ENCODE measurements at regions not wholly inside any gene's neighbourhood (a gene's known extent, or its start where the extent isn't known, plus 50 kb on each side); places are given as distances from the start of the nearest gene placed in this dataset.

DNA sequence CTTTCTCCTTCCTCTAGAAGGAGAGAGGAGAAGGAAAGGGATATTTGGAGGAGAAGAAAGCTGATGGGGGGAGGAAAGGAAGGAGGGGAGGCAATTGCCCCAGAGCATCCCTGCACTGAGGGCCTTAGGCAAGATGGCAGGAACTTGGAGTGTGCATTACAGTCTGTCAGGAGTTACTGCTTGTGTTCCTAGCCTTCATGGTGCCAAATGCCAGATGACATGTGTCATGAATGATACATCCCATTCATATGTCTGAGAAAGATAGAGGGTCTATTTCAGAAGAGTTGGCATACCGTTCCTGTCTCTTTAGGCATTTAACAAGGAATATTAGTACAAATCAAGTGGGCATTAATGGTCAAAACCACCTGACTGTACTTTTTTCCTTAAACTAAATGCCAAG is 232.1 kb upstream of the NT5C1B start:
- no peaks in the 10 kb centered on the region for H3K4me1 Mint-ChIP-seq
- DNase-seq = no peak
- peaks cover 0 to 4% of the 10 kb centered on the region in 2 donors for H3K9me3 Mint-ChIP-seq
- no peak for ATAC-seq (replicated peaks)
- H3K36me3 Mint-ChIP-seq = peaks cover 2 to 3% of the 10 kb centered on the region in 2 donors
- no peaks in the 10 kb centered on the region for H3K27me3 Mint-ChIP-seq
- H3K27ac Mint-ChIP-seq = no peak overlapping the region
- H3K4me3 Mint-ChIP-seq = no peak overlapping the region

DNA sequence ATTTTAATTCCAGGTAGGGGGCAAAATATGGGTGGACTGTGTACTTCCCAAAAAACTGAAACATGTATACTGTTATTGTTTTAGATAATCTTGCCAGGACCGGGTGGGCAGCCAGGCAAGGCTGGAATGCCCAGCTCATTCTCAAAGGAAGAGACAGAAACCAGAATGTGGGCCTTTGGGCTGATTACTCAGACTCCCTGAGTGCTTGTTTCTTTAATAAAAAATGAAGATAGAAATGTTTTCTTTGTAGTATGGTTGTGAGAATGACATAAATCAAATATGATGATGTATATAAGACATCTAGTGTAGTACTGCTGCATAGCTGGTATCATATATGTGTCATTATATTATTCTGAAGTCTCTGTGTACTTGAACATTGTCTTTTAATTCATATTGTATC is 231.6 kb upstream of the NT5C1B start:
- no peak overlapping the region for H3K4me3 Mint-ChIP-seq
- no peaks in the 10 kb centered on the region for H3K4me1 Mint-ChIP-seq
- peaks cover 0 to 2% of the 10 kb centered on the region in 2 donors for H3K9me3 Mint-ChIP-seq
- no peaks in the 10 kb centered on the region for H3K27me3 Mint-ChIP-seq
- no peak overlapping the region for H3K27ac Mint-ChIP-seq
- DNase-seq (no peak), ATAC-seq (replicated peaks) (no peak)
- peaks cover 2 to 5% of the 10 kb centered on the region in 2 donors for H3K36me3 Mint-ChIP-seq

DNA sequence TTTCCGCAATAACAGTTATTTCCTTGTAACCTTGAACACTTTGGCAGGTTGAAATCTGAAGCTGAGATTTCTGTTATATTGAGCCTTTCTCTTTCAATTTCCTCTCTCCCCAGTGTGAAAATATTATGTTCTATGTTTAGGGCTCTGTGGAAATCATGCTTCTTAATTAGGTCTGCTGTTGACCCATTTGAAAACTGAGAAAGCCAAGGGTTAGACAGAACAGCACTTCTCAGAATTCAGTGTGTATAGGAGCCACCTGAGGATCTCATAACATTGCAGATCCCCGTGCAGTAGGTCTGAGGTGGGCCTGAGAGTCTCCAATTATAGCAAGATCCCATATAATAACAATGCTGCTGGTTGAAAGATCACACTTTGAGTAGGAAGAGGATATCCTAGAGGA is 230.2 kb upstream of the NT5C1B start:
- no peaks in the 10 kb centered on the region for H3K4me1 Mint-ChIP-seq
- no peaks in the 10 kb centered on the region for H3K27me3 Mint-ChIP-seq
- H3K9me3 Mint-ChIP-seq = peaks cover 0 to 2% of the 10 kb centered on the region in 2 donors
- H3K27ac Mint-ChIP-seq = no peak overlapping the region
- ATAC-seq (replicated peaks) = no peak
- peaks cover 2 to 7% of the 10 kb centered on the region in 2 donors for H3K36me3 Mint-ChIP-seq
- no peak for DNase-seq
- no peak overlapping the region for H3K4me3 Mint-ChIP-seq

DNA sequence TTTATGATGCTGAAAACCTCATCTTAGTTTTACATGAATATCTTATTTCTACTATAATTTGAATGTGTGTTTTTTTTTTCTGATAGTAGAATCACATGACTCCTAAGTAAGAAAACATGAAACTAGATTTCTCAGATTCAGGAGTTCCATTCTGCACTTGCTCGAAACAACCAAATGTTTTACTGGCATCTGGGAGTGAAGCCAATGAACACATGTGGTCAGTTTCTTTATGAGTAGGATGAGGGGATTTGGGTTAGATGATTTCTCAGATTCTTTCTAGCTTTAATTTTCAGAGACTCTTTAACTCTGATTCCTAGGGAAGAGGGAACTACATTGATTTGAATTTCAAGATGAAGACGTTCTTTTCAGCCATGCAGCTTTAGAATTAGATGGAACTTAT is 225.0 kb upstream of the NT5C1B start:
- DNase-seq = no peak
- no peak for ATAC-seq (replicated peaks)
- H3K4me1 Mint-ChIP-seq = no peaks in the 10 kb centered on the region
- H3K9me3 Mint-ChIP-seq = no peaks in the 10 kb centered on the region
- no peak overlapping the region for H3K4me3 Mint-ChIP-seq
- H3K27ac Mint-ChIP-seq = no peak overlapping the region
- H3K27me3 Mint-ChIP-seq = no peaks in the 10 kb centered on the region
- peaks cover 0 to 4% of the 10 kb centered on the region in 2 donors for H3K36me3 Mint-ChIP-seq

DNA sequence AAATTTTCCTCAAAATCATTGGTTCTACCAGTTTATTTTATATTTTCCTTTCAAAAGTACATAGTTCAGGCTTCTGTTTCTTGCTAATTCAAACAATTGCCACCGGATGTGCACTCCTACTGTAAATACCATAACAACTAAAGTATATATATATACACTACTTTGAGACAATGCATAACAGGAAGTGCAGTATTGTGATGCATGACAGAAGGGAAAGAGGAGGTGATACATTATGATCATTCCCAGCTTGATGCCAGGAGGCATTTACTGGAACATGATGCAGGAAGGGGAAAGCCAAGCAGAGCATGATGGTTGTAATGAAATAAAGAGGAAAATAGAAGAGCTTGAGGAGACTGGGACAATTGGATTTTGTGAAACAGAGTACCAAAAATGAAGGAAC is 215.2 kb upstream of the NT5C1B start:
- H3K27ac Mint-ChIP-seq = no peak overlapping the region
- ATAC-seq (replicated peaks) = no peak
- H3K4me1 Mint-ChIP-seq = no peaks in the 10 kb centered on the region
- DNase-seq = no peak
- peaks cover 0 to 4% of the 10 kb centered on the region in 2 donors for H3K27me3 Mint-ChIP-seq
- peaks cover 0 to 3% of the 10 kb centered on the region in 2 donors for H3K9me3 Mint-ChIP-seq
- H3K36me3 Mint-ChIP-seq = no peaks in the 10 kb centered on the region
- no peak overlapping the region for H3K4me3 Mint-ChIP-seq

DNA sequence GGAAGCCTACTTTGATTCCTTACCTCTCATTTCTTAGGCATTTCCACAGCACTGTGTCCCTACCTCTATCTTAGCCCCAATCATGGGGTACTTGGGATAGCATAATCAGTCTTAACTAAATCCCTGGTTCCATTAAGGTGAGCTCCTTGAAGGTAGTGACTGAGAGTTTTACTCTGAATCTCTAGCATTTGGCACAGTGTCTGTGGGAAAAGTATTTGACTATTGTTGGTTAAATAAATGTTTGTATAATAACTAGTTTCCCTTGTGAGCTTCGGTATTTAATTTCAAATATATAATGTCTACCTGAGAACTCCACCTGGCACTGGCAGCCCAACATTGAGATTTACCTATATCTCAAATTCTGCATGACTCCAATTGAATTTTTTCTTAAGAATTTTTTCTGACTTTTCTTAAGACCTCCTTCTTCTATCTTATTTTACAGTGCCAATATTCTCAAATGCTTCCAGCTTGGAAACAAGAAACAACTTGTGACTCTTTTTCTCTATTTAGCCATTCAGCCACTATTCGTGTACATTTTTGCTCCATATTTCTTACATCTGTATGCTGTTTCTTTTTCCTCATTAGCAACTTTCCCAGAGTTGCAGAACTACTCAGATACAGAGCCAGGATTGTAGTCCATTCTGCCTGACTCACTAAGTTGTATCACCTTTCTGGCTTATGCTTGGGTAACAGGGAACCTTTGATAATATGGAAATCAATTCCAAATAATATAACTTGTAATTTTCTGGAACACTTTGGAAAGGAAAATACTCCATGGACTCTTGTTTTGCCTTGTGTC is 214.0 kb upstream of the NT5C1B start:
- H3K36me3 Mint-ChIP-seq = no peaks in the 10 kb centered on the region
- no peak overlapping the region for H3K4me3 Mint-ChIP-seq
- H3K27ac Mint-ChIP-seq = no peak overlapping the region
- peaks cover 0 to 3% of the 10 kb centered on the region in 2 donors for H3K9me3 Mint-ChIP-seq
- H3K27me3 Mint-ChIP-seq = peaks cover 0 to 4% of the 10 kb centered on the region in 2 donors
- no peaks in the 10 kb centered on the region for H3K4me1 Mint-ChIP-seq
- no peak for DNase-seq
- ATAC-seq (replicated peaks) = no peak

DNA sequence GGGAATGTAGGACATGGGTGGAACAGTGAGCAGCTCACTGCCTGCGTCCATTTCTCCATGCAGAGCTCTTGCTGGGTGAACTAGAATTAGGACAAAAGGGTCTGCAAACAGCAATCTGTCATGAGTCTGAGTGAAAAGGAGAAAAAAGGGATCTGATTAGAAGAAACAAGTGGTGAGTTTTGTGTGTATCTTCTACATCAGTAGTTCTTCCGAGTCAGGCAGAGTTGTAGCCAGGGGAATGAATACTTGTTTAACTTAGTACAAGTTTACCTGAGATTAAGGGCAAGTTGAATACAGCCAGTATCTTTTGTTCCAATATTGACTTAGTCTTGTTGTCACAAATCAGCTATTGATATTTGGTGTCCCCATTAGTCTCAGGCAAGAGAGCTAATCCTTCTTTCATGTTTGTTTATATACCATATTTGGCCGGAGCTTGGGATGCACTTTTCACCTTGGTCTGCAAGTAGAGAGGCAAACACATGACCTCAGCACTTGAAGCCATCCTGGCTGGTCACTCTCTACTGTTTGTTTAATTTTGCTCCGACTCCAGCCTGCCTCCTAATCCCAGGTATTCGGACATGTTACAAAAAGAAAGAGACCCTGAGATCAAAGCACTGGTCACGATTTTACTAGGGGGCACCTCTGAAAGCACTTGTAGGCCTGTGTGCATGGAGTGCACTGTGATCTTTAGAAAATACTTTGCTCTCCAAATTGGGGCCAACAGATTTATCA is 211.0 kb upstream of the NT5C1B start:
- Mint-ChIP-seq H3K4me1 (no peaks in the 10 kb centered on the region), H3K9me3 (peaks cover 0 to 3% of the 10 kb centered on the region in 2 donors), H3K27ac (no peak overlapping the region), H3K4me3 (no peak overlapping the region), H3K27me3 (peaks cover 0 to 4% of the 10 kb centered on the region in 2 donors), H3K36me3 (no peaks in the 10 kb centered on the region)
- DNase-seq = no peak
- no peak for ATAC-seq (replicated peaks)

DNA sequence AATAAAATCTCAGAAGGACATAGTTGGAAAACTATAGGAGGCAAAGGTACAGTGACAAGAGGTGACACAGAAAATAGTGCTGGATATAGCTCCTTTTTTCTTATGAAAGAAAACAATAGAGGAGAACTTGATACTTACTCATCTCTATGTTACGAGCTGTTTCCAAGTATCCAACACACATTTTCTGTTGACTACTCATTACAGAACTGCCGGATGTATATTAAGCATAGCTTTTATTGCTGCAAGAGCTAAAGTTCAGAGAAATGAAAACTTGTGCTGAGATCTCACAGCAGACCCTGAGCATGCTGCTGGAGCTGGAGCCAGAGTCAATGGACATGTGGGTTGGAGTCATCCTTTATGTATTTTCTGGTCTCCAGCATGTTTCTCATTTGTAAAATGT is 210.0 kb upstream of the NT5C1B start:
- H3K9me3 Mint-ChIP-seq = no peaks in the 10 kb centered on the region
- H3K4me3 Mint-ChIP-seq = no peak overlapping the region
- H3K27ac Mint-ChIP-seq = no peak overlapping the region
- no peaks in the 10 kb centered on the region for H3K36me3 Mint-ChIP-seq
- no peaks in the 10 kb centered on the region for H3K4me1 Mint-ChIP-seq
- no peaks in the 10 kb centered on the region for H3K27me3 Mint-ChIP-seq
- ATAC-seq (replicated peaks) (no peak), DNase-seq (no peak)

DNA sequence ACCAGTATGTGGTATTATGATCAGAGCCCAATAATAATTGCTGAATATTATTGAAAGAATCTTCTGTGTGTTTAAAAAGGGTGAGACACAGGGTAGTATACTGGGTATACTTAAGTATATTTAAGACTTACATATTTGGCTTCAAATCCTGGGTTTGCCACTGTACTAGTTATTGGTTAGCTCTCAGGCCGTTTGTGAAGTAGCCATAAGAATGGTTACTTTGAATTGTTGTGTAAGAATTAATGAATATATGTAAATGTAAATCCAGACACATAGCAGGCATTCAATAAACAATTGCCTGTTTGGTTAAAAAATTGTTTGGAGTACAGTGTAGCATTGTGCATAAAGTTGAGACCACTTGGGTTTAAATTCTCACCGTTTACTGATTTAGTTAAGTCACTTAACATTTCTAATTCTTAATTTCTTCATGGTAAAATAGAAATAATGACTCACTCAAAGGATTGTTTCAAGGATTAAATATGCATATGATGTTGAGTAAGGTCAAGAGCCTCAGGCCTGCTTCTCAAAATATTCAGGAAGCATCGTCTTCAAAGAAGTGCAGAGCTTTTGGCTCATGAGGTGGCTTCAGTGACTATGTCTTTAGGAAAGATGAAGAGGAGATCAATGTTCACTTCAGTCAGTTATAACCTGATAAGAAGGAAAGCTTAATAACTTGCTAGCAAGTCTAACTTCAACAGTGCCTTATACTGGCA is 207.9 kb upstream of the NT5C1B start:
- Mint-ChIP-seq H3K4me1 (no peaks in the 10 kb centered on the region), H3K27ac (no peak overlapping the region), H3K4me3 (no peak overlapping the region), H3K9me3 (no peaks in the 10 kb centered on the region), H3K27me3 (no peaks in the 10 kb centered on the region), H3K36me3 (no peaks in the 10 kb centered on the region)
- DNase-seq (no peak), ATAC-seq (replicated peaks) (no peak)

DNA sequence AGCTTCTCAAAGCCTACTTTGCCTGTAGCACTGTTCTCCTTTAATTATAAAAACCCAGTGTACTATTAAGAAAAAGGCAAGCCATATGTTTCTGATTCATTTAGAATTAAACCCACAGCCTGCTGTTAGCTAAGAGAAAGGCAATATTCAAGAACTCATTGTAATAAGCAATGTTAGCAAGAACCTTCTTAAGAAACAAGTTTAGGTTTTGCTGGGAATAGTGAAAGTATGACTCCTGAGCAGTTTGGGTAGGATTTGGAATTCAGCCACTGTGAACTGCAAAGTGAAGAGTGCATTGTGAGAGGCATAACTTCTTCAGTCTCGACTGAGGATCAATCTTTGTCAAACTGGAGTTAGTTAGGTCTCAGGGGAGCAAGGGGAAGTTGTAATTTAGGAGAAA is 206.5 kb upstream of the NT5C1B start:
- Mint-ChIP-seq H3K27me3 (no peaks in the 10 kb centered on the region), H3K9me3 (no peaks in the 10 kb centered on the region), H3K4me3 (no peak overlapping the region), H3K27ac (no peak overlapping the region), H3K36me3 (peaks cover 0 to 1% of the 10 kb centered on the region in 2 donors), H3K4me1 (no peaks in the 10 kb centered on the region)
- no peak for ATAC-seq (replicated peaks)
- DNase-seq = no peak

DNA sequence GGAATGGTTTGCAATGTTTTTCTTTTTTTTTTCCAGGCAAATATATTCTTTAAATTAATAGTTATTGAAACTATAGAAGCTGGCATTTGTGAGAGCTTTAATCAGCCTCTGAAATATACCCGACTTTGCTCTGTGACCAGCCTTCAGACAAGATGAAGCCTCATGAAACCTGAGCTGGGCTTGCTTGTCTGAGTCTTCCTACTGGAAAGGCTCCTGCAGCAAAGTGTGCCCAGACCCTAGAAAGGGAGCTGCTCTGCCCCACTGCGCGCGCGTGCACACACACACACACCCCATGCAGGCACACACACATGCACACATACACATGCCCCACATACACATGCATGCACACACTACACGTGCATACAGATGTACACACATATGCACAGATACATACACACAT is 203.3 kb upstream of the NT5C1B start:
- H3K4me3 Mint-ChIP-seq = no peak overlapping the region
- ATAC-seq (replicated peaks) (no peak), DNase-seq (no peak)
- no peaks in the 10 kb centered on the region for H3K27me3 Mint-ChIP-seq
- H3K4me1 Mint-ChIP-seq = no peaks in the 10 kb centered on the region
- H3K9me3 Mint-ChIP-seq = no peaks in the 10 kb centered on the region
- no peak overlapping the region for H3K27ac Mint-ChIP-seq
- H3K36me3 Mint-ChIP-seq = peaks cover 0 to 1% of the 10 kb centered on the region in 2 donors

DNA sequence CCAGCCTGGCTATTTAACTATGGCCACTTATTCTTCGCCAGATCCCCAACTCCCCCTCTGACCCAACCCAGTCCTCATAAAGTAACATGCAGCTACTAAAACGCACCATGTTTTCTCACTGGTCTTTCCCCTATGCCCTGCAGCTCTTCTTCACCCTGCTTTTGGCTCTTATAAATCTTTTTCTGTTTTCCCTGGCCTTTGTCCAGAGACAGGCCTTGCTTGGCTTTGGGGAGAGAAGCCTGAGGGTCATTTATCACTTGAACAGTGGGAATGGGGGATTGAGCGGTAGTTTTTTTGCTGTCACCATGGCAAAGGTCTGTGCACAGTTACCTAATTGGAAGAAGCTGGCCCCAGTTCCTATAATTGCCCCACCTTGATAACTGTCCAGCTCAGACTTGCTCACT is 202.9 kb upstream of the NT5C1B start:
- ATAC-seq (replicated peaks) (no peak), DNase-seq (no peak)
- H3K27me3 Mint-ChIP-seq = no peaks in the 10 kb centered on the region
- H3K4me1 Mint-ChIP-seq = no peaks in the 10 kb centered on the region
- H3K36me3 Mint-ChIP-seq = peaks cover 0 to 1% of the 10 kb centered on the region in 2 donors
- H3K4me3 Mint-ChIP-seq = no peak overlapping the region
- no peaks in the 10 kb centered on the region for H3K9me3 Mint-ChIP-seq
- no peak overlapping the region for H3K27ac Mint-ChIP-seq

DNA sequence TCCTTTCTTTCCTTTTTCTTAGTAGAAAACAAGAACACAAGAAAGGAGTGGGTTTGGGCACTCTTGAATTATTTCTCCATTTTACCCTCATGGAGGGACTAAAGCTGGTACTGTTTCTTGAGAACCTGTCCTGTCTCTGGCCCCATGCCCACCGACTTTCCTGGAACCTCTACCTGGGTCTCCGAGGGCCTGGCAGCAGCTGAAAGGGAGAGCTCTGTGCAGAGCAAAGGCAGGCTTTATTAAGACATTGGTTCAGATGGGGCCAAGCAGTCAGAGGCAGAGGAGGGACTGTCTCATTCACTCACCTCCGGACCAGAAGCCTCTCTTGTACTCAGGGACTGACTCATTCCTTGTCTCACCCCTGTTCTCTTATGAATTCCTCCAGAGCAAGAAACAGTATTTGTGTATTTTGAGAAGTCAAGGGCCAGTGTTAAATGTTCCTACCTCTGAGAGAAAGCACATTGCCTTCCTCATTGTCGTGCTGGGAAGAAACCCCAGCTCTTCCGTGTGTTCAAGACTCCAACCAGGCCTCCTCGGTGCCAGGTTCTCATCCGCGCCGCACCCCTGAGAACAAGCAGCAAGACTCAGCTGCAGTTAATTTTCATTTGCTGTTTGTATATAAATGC is 201.9 kb upstream of the NT5C1B start:
- H3K27me3 Mint-ChIP-seq = no peaks in the 10 kb centered on the region
- peaks cover 0 to 1% of the 10 kb centered on the region in 2 donors for H3K36me3 Mint-ChIP-seq
- DNase-seq (no peak), ATAC-seq (replicated peaks) (no peak)
- H3K4me1 Mint-ChIP-seq = no peaks in the 10 kb centered on the region
- no peaks in the 10 kb centered on the region for H3K9me3 Mint-ChIP-seq
- no peak overlapping the region for H3K27ac Mint-ChIP-seq
- no peak overlapping the region for H3K4me3 Mint-ChIP-seq

DNA sequence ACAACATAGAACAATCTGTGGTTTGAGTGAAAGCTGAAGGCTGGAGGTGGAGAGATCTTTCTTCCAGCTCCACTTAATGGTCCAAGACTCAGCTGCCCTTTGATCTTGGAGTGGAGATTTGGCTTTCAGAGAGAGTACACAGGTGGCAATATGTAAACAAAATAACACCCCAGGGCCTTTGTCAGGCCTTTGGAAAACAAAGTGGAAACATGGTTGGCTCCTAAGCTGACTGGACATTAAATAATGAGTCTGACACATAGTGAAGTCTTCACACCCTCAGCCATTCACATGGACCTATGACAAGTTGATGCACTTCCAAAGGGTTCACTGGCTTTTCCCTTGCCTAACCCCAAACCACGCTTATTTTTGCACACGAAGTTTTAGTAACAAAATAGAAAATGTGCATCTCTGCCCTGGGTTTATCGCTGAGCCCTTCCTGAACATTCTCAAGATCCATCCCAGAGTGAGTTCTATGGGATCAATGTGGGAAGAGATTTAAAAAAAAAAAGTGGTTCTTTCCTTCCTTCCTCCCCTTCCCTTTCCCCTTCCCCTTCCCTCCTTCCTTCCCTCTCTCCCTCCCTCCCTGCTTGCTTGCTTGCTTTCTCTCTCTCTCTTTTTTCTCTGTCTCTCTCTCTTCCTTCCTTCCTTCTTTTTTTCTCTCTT is 201.3 kb upstream of the NT5C1B start:
- Mint-ChIP-seq H3K27ac (no peak overlapping the region), H3K4me3 (no peak overlapping the region), H3K4me1 (no peaks in the 10 kb centered on the region), H3K27me3 (no peaks in the 10 kb centered on the region), H3K36me3 (peaks cover 0 to 1% of the 10 kb centered on the region in 2 donors), H3K9me3 (no peaks in the 10 kb centered on the region)
- ATAC-seq (replicated peaks) (no peak), DNase-seq (no peak)
